Panc1 (cell line): ENCODE measurements at regions not wholly inside any gene's neighbourhood (a gene's known extent, or its start where the extent isn't known, plus 50 kb on each side); places are given as distances from the start of the nearest gene placed in this dataset.
"Not testable (repeated sequence)": the region's sequence is repeated elsewhere in the genome, so short reads cannot be mapped to it uniquely, and the experiment has no call there.

Source experiments
- CTCF ChIP-seq: fragments of 450-650 bp; IDR thresholded peaks from 2 replicates; pipeline ENCODE4 v1.5.1; 2017; ENCODE audit warnings: mild to moderate bottlenecking
- POLR2AphosphoS5 ChIP-seq: IDR thresholded peaks from 2 replicates; pipeline ENCODE4 v1.6.1; 2012; ENCODE audit warnings: mild to moderate bottlenecking, low read depth, low read length, moderate library complexity
- REST ChIP-seq, 2 experiments: IDR thresholded peaks; 2 replicates each; pipeline ENCODE4 v1.6.1; 2011 to 2012; ENCODE audit warnings: low read depth in 2 of 2, control low read depth in 1 of 2, low read length in 1 of 2, mild to moderate bottlenecking in 1 of 2, moderate library complexity in 1 of 2; ENCODE audit not compliant: insufficient read depth in 1 of 2
- SIN3A ChIP-seq: IDR thresholded peaks from 2 replicates; pipeline ENCODE4 v1.6.1; 2012; ENCODE audit warnings: low read depth, mild to moderate bottlenecking, low read length, moderate library complexity, borderline replicate concordance; ENCODE audit not compliant: insufficient read depth

GRCh38 chr22:22381292-22381691 is 127.2 kb downstream of the ZNF280B start:
- TF ChIP-seq SIN3A; CTCF; REST (IDR thresholded peaks at IDR 0.05; ENCODE audit: insufficient read depth in 1 of 2, low read depth in 2 of 2, low read length in 1 of 2); POLR2AphosphoS5: not testable (repeated sequence)
